NT2/D1 (cell line): ENCODE measurements at regions not wholly inside any gene's neighbourhood (a gene's known extent, or its start where the extent isn't known, plus 50 kb on each side); places are given as distances from the start of the nearest gene placed in this dataset.

Experiments
- SUZ12 ChIP-seq: IDR thresholded peaks from 2 replicates; pipeline ENCODE4 v1.6.1; 2011; ENCODE audit not compliant: insufficient read length, insufficient read depth; ENCODE audit errors: extremely low read depth
- ZNF274 ChIP-seq: IDR thresholded peaks from 2 replicates; pipeline ENCODE4 v1.6.1; 2011; ENCODE audit warnings: mild to moderate bottlenecking, low read depth, low read length

DNA sequence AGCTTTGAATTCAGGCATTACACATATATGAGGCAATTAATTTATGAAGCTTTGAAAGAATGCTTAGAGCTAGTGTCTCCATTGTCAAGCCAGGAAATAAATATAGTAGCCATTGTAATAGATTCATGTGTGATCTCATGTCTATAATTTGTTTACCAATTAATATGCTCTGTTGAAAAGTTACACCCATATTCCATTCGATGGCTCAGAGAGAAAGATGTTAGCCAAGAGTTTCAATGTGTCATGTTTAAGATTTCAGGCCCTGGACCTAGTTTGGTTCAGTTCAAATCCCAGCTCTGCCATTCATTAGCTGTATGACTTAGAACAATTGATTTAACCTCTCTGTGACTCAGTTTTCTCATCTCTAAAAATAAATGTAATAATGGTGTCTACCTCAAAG, 263.3 kb downstream of the SNCA start:
- no peak for TF ChIP-seq SUZ12
- TF ChIP-seq ZNF274, result no peak
